ENCODE measurements at regions not wholly inside any gene's neighbourhood (a gene's known extent, or its start where the extent isn't known, plus 50 kb on each side); places are given as distances from the start of the nearest gene placed in this dataset.

DNA sequence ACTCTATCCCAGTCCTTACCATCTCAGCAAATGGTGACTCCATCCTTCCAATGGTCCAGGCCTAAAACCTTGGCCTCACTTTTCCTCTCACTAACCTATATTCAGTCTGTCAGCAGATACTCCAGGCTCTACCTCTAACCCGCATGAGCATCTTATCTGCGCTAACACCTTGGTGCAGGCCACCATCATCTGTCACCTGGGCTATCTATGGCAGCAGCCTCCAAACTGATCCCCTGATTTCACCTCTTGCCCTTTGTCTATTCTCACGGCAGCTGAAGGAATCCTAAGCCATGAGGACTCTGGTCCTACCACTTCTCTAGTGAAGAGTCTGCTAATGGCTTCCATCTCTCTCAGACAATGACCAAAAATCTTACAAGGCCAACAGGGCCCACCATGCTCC is 57.9 kb upstream of the CCL1 start:
- no peak for DNase-seq (ENCODE audit: low read depth in 1 of 2, low spot score in 1 of 2)

DNA sequence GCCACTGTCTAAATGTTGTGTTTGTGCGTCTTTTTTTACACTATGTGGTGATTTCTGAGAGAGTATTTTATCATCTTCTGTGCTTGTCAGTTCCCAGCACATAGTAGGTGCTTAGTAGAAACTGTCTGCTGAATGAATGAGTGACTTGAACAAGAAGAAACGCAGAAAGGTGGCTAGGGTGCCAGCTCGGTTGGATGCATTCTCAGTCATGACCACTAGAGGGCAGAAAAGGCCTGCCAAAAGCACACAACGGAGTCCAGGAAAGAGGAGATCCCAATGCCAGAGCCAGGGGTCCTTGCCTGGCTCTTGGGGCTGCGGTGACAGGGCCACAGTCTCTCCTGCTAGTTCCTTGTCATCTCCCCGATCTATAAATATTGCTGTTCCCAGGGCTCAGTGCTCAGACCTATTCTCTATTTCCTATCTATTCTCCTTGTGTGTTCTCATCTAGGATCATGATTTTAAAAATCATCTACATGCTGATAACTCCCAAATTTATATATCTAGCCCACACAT is 57.3 kb upstream of the CCL1 start:
- peak; percentile 50 to 61 for DNase-seq (ENCODE audit: low read depth in 1 of 2, low spot score in 1 of 2)

DNA sequence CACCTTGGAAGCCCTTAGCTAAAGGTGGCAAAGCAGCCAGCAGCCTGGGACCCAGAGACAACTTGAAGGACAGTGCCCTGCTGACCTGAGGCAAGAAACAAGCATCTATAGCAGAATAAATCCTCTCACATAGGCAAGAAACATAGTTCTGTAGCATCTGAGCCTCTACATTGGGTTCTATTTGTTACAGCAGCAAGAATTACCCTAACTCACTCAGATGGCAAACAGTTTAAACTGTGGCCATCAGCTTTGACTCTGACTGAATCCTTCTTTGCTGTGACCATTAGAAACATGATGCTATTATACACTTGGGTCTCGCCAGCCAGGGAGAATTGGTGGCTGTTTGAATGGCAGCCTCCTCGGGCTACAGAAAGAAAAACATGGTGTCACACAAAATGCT is 53.1 kb upstream of the CCL1 start:
- DNase-seq (ENCODE audit: low read depth in 1 of 2, low spot score in 1 of 2) = no peak

DNA sequence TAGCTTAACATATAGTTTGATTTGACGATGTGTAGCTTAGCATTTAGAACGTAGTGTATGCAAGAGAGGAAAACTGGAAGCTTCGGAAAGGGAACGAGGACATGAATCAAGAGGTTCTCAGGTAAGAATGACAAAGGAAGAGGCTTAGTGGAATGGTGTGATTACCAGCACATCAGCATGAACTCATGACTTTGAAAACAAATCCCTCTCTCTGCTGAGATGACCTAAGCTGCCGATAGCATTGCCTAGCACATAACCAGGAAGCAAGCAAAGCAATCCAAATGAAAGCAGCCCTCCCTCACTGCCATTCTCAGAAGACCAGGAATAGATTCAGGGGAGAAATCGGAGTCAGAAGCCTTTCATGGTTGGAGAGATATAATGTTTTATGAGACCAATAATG is 51.3 kb upstream of the CCL1 start:
- no peak for DNase-seq (ENCODE audit: low read depth in 1 of 2, low spot score in 1 of 2)

DNA sequence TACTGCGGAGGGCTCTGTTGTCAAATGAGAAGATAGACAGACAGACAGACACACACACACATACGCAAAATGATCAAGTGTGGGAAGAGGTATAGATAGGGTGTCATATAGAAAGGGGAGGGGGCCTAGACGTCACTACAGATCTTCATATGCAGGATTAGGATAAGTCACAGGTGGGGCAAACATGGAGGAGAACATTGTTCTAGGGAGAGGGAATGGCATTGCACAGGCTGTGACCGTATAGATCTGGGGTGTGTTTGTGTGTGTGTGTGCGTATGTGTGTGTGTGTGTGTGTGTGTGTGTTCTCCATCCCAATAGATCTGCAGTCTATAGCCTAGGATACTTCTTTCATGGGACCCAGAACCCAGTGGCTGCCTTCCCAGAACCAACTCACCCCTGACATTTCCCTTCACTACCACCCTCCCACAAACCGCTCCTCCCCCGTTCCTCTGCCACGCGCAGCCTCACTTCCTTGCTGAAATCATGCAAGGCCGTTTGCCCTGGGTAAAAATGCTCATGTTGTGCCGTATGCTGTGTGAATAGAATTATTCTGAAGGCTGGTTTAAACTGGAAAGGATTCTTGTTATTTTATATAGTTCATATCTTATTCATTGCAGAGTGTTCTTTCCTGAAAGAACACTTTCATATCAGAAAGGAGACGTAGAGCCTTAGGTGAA is 50.5 kb upstream of the CCL1 start:
- no peak for DNase-seq (ENCODE audit: low read depth in 1 of 2, low spot score in 1 of 2)

DNA sequence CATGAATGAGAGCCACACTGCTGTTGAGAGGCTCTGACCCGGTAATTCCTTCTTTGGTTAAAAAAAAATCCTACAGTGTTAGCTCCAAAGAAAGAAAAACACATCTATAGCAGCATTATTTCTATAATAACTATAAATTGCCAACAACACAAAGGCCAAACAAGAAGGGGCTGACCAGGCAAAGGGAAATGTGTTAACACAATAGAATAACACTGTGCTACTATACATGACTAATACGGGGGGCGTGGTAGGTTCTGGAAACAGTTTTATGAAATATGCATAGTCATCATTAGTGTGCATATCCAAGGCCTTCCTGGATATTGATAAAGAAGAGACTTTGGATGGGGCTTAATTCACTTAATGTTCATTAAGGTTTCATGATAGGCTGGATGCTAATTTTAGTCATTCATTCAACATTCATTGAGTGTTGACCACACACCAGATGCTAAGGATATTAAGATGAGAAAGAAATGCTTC is 50.0 kb upstream of the CCL1 start:
- DNase-seq (ENCODE audit: low read depth in 1 of 2, low spot score in 1 of 2) = no peak

Data from activated CD4-positive, alpha-beta T cell treated with anti-CD3 and anti-CD28 coated beads, Interleukin-2, amount 50 U/mL, for 24 hours (primary cell).